Right atrium auricular region (tissue), 2 donors: ENCODE measurements at regions not wholly inside any gene's neighbourhood (a gene's known extent, or its start where the extent isn't known, plus 50 kb on each side); places are given as distances from the start of the nearest gene placed in this dataset.

Experiments used
- DNase-seq: peaks from one replicate; pipeline ENCODE4 v3.0.0-alpha.2; 2019; ENCODE audit warnings: low spot score
- H3K27ac ChIP-seq, 2 donors: fragments of 200-600 bp; sonication (generic); 1 replicate in 1 of 2; 2 replicates in 1 of 2; pipeline ENCODE4 v1.5.1; 2016 to 2019
- H3K27me3 ChIP-seq, 2 donors: fragments of 200-600 bp; sonication (generic); one replicate each; pipeline versions ENCODE4 v1.5.1 to v1.6.0; 2017 to 2019
- H3K36me3 ChIP-seq: fragments of 200-600 bp; sonication (generic); one replicate; pipeline ENCODE4 v1.5.1; 2016
- H3K4me1 ChIP-seq, 2 donors: fragments of 200-600 bp; sonication (generic); one replicate each; pipeline versions ENCODE4 v1.5.1 to v1.6.0; 2017 to 2019
- H3K4me3 ChIP-seq, 2 donors: fragments of 200-600 bp; sonication (generic); 1 replicate in 1 of 2; 2 replicates in 1 of 2; pipeline ENCODE4 v1.5.1; 2017 to 2019; ENCODE audit warnings: mild to moderate bottlenecking in 1 of 2, moderate library complexity in 1 of 2
- H3K9me3 ChIP-seq, 2 donors: fragments of 200-600 bp; sonication (generic); one replicate each; pipeline ENCODE4 v1.5.1; 2019
- CTCF ChIP-seq, 2 donors: fragments of 200-600 bp; sonication (generic); IDR thresholded peaks; one replicate each; pipeline ENCODE4 v1.5.1; 2019; ENCODE audit warnings: antibody characterized with exemption in 2 of 2

DNA sequence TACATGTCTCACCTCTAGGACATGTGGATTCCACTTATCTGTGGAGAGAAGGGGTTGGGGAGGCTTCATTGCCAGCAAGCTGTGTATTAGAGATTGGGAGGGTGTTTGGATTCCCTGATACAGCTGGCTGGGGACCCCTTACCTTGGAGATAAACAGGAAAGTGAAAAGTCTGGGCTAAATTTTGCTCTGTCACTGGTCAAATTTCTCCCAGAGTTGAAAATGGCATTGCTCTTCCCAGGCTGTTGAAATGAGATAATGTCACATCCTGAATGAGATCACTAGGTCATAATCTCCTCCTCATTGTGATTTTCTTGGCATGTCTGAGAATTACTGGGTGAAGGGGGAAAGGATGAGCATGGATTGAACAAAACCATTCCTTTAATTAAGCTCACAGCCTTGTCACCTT lies 265.0 kb upstream of the PARD3B start:
- no peak for TF ChIP-seq CTCF (IDR thresholded peaks at IDR 0.05)
- no peak overlapping the region for H3K4me3 ChIP-seq
- no peaks in the 10 kb centered on the region for H3K9me3 ChIP-seq
- no peaks in the 10 kb centered on the region for H3K36me3 ChIP-seq
- no peaks in the 10 kb centered on the region for H3K27me3 ChIP-seq
- H3K4me1 ChIP-seq = peaks cover 0 to 5% of the 10 kb centered on the region in 2 donors
- no peak for DNase-seq
- H3K27ac ChIP-seq = no peak overlapping the region

- no peaks in the 10 kb centered on the region for H3K36me3 ChIP-seq
- H3K4me3 ChIP-seq = no peak overlapping the region
- H3K27ac ChIP-seq = no peak overlapping the region
- H3K27me3 ChIP-seq = no peaks in the 10 kb centered on the region
- H3K4me1 ChIP-seq = peaks cover 0 to 5% of the 10 kb centered on the region in 2 donors
- TF ChIP-seq CTCF (IDR thresholded peaks at IDR 0.05) = no peak
- DNase-seq = no peak
- H3K9me3 ChIP-seq = no peaks in the 10 kb centered on the region
Measured at GRCh38 chr2:204282081-204282480, 263.2 kb upstream of the PARD3B start.

DNA sequence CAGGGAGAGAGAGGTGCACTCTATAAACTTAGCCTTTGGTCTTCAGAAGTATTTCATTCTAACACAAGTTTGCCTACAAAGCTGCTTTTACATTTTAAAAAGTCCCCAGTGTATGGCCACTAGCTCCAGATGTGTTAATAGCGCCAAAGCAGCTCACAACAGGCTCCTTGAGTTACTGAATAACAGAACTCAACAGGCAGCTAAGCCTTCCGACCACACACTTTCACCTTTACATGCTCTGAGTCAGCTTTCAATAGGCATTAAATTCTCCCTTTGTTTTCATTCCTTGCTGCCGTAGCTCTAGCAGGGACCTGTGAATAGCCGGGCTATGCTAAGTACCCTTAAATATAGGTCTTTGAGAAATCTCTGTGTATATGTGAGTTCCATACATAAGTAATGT lies 262.8 kb upstream of the PARD3B start:
- H3K27ac ChIP-seq = no peak overlapping the region
- no peak for DNase-seq
- H3K9me3 ChIP-seq = no peaks in the 10 kb centered on the region
- H3K4me1 ChIP-seq = peaks cover 0 to 5% of the 10 kb centered on the region in 2 donors
- no peaks in the 10 kb centered on the region for H3K27me3 ChIP-seq
- no peak for TF ChIP-seq CTCF (IDR thresholded peaks at IDR 0.05)
- H3K36me3 ChIP-seq = no peaks in the 10 kb centered on the region
- H3K4me3 ChIP-seq = no peak overlapping the region

- no peaks in the 10 kb centered on the region for H3K27me3 ChIP-seq
- no peaks in the 10 kb centered on the region for H3K4me1 ChIP-seq
- no peaks in the 10 kb centered on the region for H3K9me3 ChIP-seq
- no peak overlapping the region for H3K4me3 ChIP-seq
- no peaks in the 10 kb centered on the region for H3K36me3 ChIP-seq
- H3K27ac ChIP-seq = no peak overlapping the region
- TF ChIP-seq CTCF (IDR thresholded peaks at IDR 0.05) = no peak
- no peak for DNase-seq
Measured at GRCh38 chr2:204289066-204289465, 256.2 kb upstream of the PARD3B start.

DNA sequence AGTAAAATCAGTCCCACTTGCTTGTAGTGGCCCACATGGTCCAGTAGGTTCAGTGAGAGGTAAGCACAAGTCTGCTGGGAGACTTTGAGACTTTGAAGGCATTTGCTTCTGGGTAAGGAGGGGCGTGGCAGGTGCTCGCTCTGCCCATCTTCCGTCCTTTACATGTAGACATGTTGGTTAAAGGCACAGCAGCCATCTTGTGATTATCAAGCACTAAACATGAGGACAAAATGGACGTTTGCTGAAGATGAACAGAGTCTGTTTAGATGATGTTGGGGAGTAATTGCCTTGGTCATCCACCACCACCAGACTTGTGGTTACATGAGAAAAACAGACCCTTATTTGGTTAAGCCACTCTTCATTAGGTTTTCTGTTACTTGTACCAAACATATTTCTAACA lies 252.8 kb upstream of the PARD3B start:
- Histone ChIP-seq H3K36me3 (no peaks in the 10 kb centered on the region), H3K27ac (no peak overlapping the region), H3K27me3 (no peaks in the 10 kb centered on the region), H3K4me3 (no peak overlapping the region), H3K4me1 (no peaks in the 10 kb centered on the region), H3K9me3 (no peaks in the 10 kb centered on the region)
- TF ChIP-seq CTCF (IDR thresholded peaks at IDR 0.05) = no peak
- no peak for DNase-seq

DNA sequence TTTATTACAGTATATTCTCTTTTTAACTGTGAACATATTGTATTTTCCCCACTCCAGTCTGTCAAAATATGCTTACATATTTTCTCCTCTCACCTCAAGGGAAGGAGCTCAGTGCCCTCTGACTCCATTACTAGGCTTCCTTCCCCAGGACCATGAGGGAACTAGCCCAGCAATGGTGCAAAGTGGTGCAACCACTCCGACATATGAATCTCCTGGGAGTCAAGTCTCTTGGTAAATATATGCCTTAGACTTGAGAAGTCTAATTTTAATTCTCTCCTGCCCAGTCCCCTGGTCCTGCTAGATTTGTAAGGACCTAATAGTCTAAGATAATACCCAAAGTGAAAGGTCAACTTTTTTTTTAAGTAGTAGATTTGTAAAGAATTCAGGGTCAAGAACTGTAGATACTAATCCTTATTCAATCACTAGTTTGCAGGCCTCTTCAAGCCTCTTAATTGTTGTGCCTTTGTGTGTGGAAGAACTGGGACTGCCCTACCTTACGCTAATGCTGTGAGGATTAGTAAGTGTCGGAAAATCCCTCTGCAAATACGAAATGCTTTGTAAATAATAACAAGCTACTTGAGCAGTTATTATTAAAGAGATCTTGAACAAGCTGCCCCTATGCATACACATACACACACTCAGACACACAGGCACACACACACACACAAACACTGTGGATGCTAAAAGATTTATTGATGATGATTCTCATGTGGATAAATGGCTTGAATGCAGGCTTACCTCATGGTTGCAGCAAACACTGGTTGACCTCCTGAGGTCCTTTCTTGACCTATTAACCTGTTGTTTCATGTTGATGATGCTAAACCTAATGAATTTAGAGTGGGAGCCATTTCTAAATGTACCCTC lies 251.2 kb upstream of the PARD3B start:
- Histone ChIP-seq H3K4me3 (no peak overlapping the region), H3K27me3 (no peaks in the 10 kb centered on the region), H3K4me1 (no peaks in the 10 kb centered on the region), H3K27ac (no peak overlapping the region), H3K9me3 (no peaks in the 10 kb centered on the region), H3K36me3 (no peaks in the 10 kb centered on the region)
- no peak for DNase-seq
- TF ChIP-seq CTCF (IDR thresholded peaks at IDR 0.05) = no peak
